ENCODE measurements at regions not wholly inside any gene's neighbourhood (a gene's known extent, or its start where the extent isn't known, plus 50 kb on each side); places are given as distances from the start of the nearest gene placed in this dataset.

DNA sequence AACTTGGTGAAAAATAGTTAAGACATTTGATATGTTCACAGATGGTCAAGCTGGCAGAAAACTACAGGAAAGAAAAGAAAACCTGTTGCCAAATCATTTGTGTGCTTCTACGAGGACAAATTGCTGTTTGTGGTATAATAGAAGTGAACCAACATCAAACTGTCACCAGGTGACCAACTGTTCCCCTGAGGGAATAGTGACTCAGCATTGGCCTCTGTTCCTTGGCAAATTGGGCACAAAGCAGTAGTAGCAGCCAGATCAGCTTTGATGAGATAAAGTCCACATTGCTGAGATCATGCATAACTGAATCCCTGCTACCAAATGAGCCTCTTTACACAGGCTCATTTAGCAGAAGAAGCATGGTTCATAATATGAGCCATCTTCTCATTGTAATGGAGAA, 103.5 kb downstream of the POSTN start:
- H3K27ac ChIP-seq: no peak overlapping the region
- no peaks in the 10 kb centered on the region for H3K27me3 ChIP-seq
- no peaks in the 10 kb centered on the region for H3K9me3 ChIP-seq
- TF ChIP-seq, protein P1, sequence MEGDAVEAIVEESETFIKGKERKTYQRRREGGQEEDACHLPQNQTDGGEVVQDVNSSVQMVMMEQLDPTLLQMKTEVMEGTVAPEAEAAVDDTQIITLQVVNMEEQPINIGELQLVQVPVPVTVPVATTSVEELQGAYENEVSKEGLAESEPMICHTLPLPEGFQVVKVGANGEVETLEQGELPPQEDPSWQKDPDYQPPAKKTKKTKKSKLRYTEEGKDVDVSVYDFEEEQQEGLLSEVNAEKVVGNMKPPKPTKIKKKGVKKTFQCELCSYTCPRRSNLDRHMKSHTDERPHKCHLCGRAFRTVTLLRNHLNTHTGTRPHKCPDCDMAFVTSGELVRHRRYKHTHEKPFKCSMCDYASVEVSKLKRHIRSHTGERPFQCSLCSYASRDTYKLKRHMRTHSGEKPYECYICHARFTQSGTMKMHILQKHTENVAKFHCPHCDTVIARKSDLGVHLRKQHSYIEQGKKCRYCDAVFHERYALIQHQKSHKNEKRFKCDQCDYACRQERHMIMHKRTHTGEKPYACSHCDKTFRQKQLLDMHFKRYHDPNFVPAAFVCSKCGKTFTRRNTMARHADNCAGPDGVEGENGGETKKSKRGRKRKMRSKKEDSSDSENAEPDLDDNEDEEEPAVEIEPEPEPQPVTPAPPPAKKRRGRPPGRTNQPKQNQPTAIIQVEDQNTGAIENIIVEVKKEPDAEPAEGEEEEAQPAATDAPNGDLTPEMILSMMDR (IDR thresholded peaks at IDR 0.05): no peak
- H3K36me3 ChIP-seq: no peaks in the 10 kb centered on the region
- H3K4me1 ChIP-seq (ENCODE audit: control insufficient read depth in 1 of 2, insufficient read depth in 1 of 2, low read depth in 1 of 2, low read length in 1 of 2): no peaks in the 10 kb centered on the region
- no peak overlapping the region for H3K4me3 ChIP-seq (ENCODE audit: low read depth in 1 of 2, low read length in 1 of 2)

DNA sequence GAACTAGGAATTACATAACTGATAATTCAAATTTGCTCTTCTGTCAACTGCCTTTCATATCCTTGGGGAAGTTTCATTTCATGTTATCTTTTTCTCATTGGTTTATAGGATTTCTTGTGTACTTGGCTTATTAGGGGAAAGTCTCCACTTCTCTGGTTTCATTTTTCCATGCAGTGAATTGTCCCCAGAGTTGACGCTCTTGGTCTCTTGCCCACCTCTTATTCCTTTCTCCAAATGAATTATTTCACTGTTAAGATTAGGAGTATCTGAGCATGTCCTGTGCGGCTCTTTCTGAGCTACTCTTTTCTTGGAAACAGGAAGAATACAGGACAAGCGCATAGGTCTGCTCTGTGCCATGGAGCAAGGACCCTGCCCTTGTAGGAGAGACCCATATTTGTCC, 104.8 kb downstream of the POSTN start:
- TF ChIP-seq, protein P1 (IDR thresholded peaks at IDR 0.05): no peak
- H3K27ac ChIP-seq: no peak overlapping the region
- no peaks in the 10 kb centered on the region for H3K4me1 ChIP-seq (ENCODE audit: control insufficient read depth in 1 of 2, insufficient read depth in 1 of 2, low read depth in 1 of 2, low read length in 1 of 2)

DNA sequence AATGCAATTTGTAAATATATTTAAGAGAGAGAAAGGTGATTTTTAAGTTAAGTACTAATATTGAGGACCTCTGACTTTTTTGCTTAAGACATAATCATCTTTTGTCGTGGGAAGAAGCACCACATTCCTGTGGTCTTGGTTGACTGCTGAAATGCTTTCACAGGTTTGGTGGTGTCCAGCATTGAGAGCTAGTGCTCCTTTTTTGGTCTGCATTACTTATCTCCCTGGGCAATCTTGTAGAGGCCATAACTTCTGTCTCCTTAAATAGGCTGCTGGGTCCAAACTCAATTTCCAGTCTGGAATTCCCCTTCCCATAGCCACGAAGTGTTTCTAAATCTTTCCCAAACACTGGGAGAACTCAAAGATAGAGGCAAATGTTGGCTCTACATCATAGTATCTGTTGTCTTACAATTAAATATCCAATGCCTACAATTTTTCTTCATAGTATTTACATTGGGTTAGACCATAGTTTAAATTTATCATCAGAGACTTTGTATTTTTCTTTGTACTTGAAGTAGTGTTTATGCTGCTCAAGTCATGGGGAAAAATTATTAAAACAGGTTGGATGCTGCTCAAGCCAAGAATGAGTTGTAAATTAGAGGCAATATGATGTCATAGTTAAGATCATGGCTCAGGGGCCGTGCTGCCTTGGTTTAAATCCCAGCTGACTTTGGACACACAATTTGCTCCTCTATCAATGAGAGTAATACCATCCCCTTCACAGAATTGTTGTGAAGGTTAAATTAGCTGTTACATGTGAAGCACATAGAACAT, 105.6 kb downstream of the POSTN start:
- Histone ChIP-seq H3K36me3 (no peaks in the 10 kb centered on the region), H3K4me3 (ENCODE audit: low read depth in 1 of 2, low read length in 1 of 2) (no peak overlapping the region), H3K9me3 (no peaks in the 10 kb centered on the region), H3K27ac (no peak overlapping the region), H3K4me1 (ENCODE audit: control insufficient read depth in 1 of 2, insufficient read depth in 1 of 2, low read depth in 1 of 2, low read length in 1 of 2) (no peaks in the 10 kb centered on the region), H3K27me3 (no peaks in the 10 kb centered on the region)
- TF ChIP-seq, protein P1 (IDR thresholded peaks at IDR 0.05): no peak

More for the DNA sequence above, 104.8 kb downstream of the POSTN start:
- H3K36me3 ChIP-seq: no peaks in the 10 kb centered on the region
- H3K27me3 ChIP-seq: no peaks in the 10 kb centered on the region
- H3K4me3 ChIP-seq (ENCODE audit: low read depth in 1 of 2, low read length in 1 of 2): no peak overlapping the region
- H3K9me3 ChIP-seq: no peaks in the 10 kb centered on the region

DNA sequence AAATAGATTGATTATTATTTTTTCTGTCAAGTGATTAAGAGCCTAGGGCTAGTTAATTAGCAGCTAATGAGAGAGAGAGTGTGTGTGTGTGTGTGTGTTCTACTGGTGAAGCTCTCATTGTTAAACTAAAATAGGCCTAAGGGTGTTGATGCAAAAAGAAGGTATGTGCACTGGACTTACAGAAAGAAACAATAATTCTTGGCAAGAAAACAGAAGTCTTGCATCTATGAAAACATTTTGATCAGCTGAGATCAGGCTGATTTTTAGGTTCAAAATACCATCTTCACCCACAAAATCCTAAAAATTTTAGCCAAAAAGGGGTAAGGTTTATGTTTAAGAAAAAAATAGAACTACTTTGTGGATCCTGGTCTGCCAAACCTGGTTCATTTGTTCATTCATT, 106.5 kb downstream of the POSTN start:
- Histone ChIP-seq H3K27me3 (no peaks in the 10 kb centered on the region), H3K36me3 (no peaks in the 10 kb centered on the region), H3K4me3 (ENCODE audit: low read depth in 1 of 2, low read length in 1 of 2) (no peak overlapping the region), H3K27ac (no peak overlapping the region), H3K9me3 (no peaks in the 10 kb centered on the region), H3K4me1 (ENCODE audit: control insufficient read depth in 1 of 2, insufficient read depth in 1 of 2, low read depth in 1 of 2, low read length in 1 of 2) (no peaks in the 10 kb centered on the region)
- TF ChIP-seq, protein P1 (IDR thresholded peaks at IDR 0.05): no peak

DNA sequence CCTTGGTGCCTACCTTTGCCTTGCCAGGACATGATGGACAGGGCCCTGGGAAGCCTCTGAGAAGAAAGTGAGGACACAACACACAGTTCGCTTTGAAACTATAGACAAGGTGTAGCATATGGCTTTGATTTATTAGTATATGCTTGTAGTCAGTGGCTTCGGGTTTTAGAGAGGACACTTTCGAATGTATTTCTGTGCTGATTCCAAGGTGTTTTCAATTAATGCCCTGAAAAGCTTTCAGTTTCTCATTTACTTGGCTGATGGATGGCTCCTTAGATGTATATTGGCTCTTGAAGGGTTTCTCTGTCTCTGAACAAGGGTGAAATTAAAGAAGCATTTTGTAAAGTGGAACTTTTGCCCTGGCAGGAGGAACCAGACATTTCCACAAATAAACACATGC, 106.9 kb downstream of the POSTN start:
- Histone ChIP-seq H3K4me3 (ENCODE audit: low read depth in 1 of 2, low read length in 1 of 2) (no peak overlapping the region), H3K36me3 (no peaks in the 10 kb centered on the region), H3K27me3 (no peaks in the 10 kb centered on the region), H3K9me3 (no peaks in the 10 kb centered on the region), H3K4me1 (ENCODE audit: control insufficient read depth in 1 of 2, insufficient read depth in 1 of 2, low read depth in 1 of 2, low read length in 1 of 2) (no peaks in the 10 kb centered on the region), H3K27ac (no peak overlapping the region)
- TF ChIP-seq, protein P1 (IDR thresholded peaks at IDR 0.05): no peak
